ENCODE measurements at regions not wholly inside any gene's neighbourhood (a gene's known extent, or its start where the extent isn't known, plus 50 kb on each side); places are given as distances from the start of the nearest gene placed in this dataset.

GRCh38 chr3:18241837-18242236 lies 183.3 kb downstream of the SATB1 start (continued):
- TF ChIP-seq, protein P1, sequence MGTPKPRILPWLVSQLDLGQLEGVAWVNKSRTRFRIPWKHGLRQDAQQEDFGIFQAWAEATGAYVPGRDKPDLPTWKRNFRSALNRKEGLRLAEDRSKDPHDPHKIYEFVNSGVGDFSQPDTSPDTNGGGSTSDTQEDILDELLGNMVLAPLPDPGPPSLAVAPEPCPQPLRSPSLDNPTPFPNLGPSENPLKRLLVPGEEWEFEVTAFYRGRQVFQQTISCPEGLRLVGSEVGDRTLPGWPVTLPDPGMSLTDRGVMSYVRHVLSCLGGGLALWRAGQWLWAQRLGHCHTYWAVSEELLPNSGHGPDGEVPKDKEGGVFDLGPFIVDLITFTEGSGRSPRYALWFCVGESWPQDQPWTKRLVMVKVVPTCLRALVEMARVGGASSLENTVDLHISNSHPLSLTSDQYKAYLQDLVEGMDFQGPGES (IDR thresholded peaks at IDR 0.05; ENCODE audit: low read depth, low read length): no peak
- no peak for TF ChIP-seq EZH2phosphoT487 (IDR thresholded peaks at IDR 0.05; ENCODE audit: borderline replicate concordance, low read depth)
- TF ChIP-seq YY1 (IDR thresholded peaks at IDR 0.05; ENCODE audit: low read depth): no peak
- TF ChIP-seq TCF12 (IDR thresholded peaks at IDR 0.05): peak; percentile 78
- no peak for TF ChIP-seq POLR2AphosphoS5 (IDR thresholded peaks at IDR 0.05; ENCODE audit: low read depth, low read length)

DNA sequence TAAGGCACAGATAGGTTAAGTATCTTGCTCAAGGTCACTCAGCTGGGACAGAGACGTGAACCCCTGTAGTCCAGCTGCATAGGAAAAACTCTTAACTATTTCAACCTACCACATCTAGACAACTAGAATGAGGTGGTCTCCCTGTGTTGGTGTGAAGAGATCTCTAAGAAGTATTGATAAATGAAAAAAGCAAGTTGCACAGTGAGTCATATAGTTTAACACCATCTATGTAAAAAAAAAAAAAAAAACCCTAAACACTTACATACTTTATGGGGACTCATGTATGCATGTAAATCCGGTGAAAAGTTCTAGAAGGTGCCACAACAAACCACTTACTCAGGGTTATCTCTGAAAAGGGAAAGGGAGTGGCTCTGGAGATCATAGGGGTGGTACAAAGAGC lies 185.5 kb downstream of the SATB1 start:
- H3F3A ChIP-seq (replicated peaks; ENCODE audit: insufficient read depth): peaks cover 17% of the 10 kb centered on the region
- POLR2A ChIA-PET: interaction anchor here (0.6 kb wide), 1 partner anchor 369 kb away, joined by 3 read pairs; no protein-coding TSS in a partner anchor
- H3K4me2 ChIP-seq: no peak overlapping the region
- H3K9me2 ChIP-seq: no peaks in the 10 kb centered on the region
- H3K9ac ChIP-seq: no peak overlapping the region
- no peaks in the 10 kb centered on the region for H3K9me3 ChIP-seq
- no peak overlapping the region for H2AFZ ChIP-seq (ENCODE audit: low read depth)
- CTCF ChIA-PET: no interaction called here
- WGBS (ENCODE audit: low lambda C conversion rate): 84% methylated on average over 2 of the region's 2 CpGs
- TF ChIP-seq YY1 (IDR thresholded peaks at IDR 0.05; ENCODE audit: low read depth): no peak
- TF ChIP-seq, protein P1 (IDR thresholded peaks at IDR 0.05; ENCODE audit: low read depth, low read length): no peak
- TF ChIP-seq TCF12 (IDR thresholded peaks at IDR 0.05): no peak
- no peak for TF ChIP-seq SIN3A (IDR thresholded peaks at IDR 0.05; ENCODE audit: borderline replicate concordance, low read depth, low read length)
- TF ChIP-seq, protein P2, sequence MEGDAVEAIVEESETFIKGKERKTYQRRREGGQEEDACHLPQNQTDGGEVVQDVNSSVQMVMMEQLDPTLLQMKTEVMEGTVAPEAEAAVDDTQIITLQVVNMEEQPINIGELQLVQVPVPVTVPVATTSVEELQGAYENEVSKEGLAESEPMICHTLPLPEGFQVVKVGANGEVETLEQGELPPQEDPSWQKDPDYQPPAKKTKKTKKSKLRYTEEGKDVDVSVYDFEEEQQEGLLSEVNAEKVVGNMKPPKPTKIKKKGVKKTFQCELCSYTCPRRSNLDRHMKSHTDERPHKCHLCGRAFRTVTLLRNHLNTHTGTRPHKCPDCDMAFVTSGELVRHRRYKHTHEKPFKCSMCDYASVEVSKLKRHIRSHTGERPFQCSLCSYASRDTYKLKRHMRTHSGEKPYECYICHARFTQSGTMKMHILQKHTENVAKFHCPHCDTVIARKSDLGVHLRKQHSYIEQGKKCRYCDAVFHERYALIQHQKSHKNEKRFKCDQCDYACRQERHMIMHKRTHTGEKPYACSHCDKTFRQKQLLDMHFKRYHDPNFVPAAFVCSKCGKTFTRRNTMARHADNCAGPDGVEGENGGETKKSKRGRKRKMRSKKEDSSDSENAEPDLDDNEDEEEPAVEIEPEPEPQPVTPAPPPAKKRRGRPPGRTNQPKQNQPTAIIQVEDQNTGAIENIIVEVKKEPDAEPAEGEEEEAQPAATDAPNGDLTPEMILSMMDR (IDR thresholded peaks at IDR 0.05): no peak
- no peak for TF ChIP-seq EP300 (IDR thresholded peaks at IDR 0.05; ENCODE audit: borderline replicate concordance in 1 of 2, low read depth in 1 of 2, low read length in 1 of 2)
- TF ChIP-seq GATA2 (CRISPR knock-in tag; IDR thresholded peaks at IDR 0.05): no peak
- TF ChIP-seq REST (IDR thresholded peaks at IDR 0.05; ENCODE audit: low read depth, low read length): no peak
- no peak for TF ChIP-seq FOSL2 (IDR thresholded peaks at IDR 0.05; ENCODE audit: borderline replicate concordance, low read depth)
- TF ChIP-seq CHD2 (IDR thresholded peaks at IDR 0.05; ENCODE audit: low read length, partially characterized antibody): no peak
- no peak for TF ChIP-seq MEF2A (IDR thresholded peaks at IDR 0.05; ENCODE audit: borderline replicate concordance, low read depth)
- no peak for TF ChIP-seq FOXJ3 (CRISPR knock-in tag; IDR thresholded peaks at IDR 0.05)
- TF ChIP-seq RXRA (IDR thresholded peaks at IDR 0.05; ENCODE audit: borderline replicate concordance, low read depth): no peak
- TF ChIP-seq ELF1 (IDR thresholded peaks at IDR 0.05): no peak
- TF ChIP-seq ZBTB33 (IDR thresholded peaks at IDR 0.05; ENCODE audit: borderline replicate concordance, low read depth): no peak
- no peak for TF ChIP-seq MAX (IDR thresholded peaks at IDR 0.05; ENCODE audit: low read depth)
- H4K20me1 ChIP-seq (ENCODE audit: insufficient read depth): no peaks in the 10 kb centered on the region
- H3K27me3 ChIP-seq (ENCODE audit: insufficient read depth): no peaks in the 10 kb centered on the region
- H3K4me3 ChIP-seq (ENCODE audit: low read depth in 2 of 2, low read length in 1 of 2): no peak overlapping the region
- no peak for DNase-seq
- H3K36me3 ChIP-seq (replicated peaks in 1 of 2; ENCODE audit: control insufficient read depth in 1 of 2, insufficient read depth in 2 of 2, low read length in 1 of 2): no peaks in the 10 kb centered on the region
- no peak overlapping the region for H3K27ac ChIP-seq (ENCODE audit: low read depth in 2 of 2, low read length in 1 of 2)
- no peaks in the 10 kb centered on the region for H3K79me2 ChIP-seq (ENCODE audit: insufficient read depth)
- H3K4me1 ChIP-seq (ENCODE audit: control insufficient read depth in 1 of 2, insufficient read depth in 2 of 2, low read depth in 1 of 2, low read length in 1 of 2): peaks cover 18 to 24% of the 10 kb centered on the region in 2 experiments

All from SK-N-SH (cell line).